ENCODE measurements at regions not wholly inside any gene's neighbourhood (a gene's known extent, or its start where the extent isn't known, plus 50 kb on each side); places are given as distances from the start of the nearest gene placed in this dataset.
A peak's percentile ranks its signal among the peaks of the same experiment; 100 is the strongest.
"Not testable (repeated sequence)": the region's sequence is repeated elsewhere in the genome, so short reads cannot be mapped to it uniquely, and the experiment has no call there.

DNA sequence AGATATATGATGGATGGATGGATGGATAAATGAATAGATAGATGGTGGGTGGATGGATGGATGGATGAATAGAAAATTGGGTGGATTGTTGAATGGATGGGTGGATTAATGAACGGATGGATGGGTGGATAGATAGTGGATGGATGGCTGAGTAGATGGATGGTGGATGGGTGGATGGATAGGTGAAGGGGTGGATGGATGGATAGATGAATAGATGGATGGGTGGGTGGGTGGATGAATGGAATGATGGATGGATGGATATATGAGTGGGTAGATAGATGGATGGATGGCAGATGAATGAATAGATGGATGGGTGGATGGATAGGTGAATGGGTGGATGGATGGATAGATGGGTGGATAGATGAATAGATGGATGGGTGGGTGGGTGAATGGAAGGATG is 80.7 kb upstream of the NEDD9 start:
- H3K36me3 ChIP-seq: no peaks in the 10 kb centered on the region
- H3K4me3 ChIP-seq (ENCODE audit: low read depth, low read length): no peak overlapping the region
- no peak overlapping the region for H3K27ac ChIP-seq
- TF ChIP-seq, protein P1, sequence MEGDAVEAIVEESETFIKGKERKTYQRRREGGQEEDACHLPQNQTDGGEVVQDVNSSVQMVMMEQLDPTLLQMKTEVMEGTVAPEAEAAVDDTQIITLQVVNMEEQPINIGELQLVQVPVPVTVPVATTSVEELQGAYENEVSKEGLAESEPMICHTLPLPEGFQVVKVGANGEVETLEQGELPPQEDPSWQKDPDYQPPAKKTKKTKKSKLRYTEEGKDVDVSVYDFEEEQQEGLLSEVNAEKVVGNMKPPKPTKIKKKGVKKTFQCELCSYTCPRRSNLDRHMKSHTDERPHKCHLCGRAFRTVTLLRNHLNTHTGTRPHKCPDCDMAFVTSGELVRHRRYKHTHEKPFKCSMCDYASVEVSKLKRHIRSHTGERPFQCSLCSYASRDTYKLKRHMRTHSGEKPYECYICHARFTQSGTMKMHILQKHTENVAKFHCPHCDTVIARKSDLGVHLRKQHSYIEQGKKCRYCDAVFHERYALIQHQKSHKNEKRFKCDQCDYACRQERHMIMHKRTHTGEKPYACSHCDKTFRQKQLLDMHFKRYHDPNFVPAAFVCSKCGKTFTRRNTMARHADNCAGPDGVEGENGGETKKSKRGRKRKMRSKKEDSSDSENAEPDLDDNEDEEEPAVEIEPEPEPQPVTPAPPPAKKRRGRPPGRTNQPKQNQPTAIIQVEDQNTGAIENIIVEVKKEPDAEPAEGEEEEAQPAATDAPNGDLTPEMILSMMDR (IDR thresholded peaks at IDR 0.05; ENCODE audit: low read depth, low read length): no peak
- H3K9me3 ChIP-seq (ENCODE audit: severe bottlenecking): peaks cover 4% of the 10 kb centered on the region
- no peaks in the 10 kb centered on the region for H3K27me3 ChIP-seq (ENCODE audit: insufficient read depth, low read depth, severe bottlenecking)
- DNase-seq: no peak

DNA sequence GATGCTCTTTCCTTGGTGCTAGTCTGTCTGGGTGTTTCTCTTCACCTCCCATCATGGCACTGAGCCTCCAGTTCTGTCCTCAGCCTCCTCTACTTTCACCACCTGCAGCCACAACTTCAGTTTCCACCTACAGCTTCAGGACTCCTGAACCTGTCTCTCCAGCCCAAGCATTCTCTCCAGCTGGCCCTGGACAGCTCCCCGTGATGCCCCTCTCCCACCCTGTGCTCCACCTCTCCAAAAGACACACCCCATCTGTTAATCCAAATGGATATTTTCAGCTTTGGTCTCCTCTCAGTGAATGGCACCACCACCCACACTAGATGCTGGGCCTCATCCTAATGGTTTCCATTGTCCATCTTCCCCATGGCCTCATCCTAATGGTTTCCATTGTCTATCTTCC is 79.5 kb upstream of the NEDD9 start:
- TF ChIP-seq, protein P1 (IDR thresholded peaks at IDR 0.05; ENCODE audit: low read depth, low read length): no peak
- no peak overlapping the region for H3K4me3 ChIP-seq (ENCODE audit: low read depth, low read length)
- H3K36me3 ChIP-seq: no peaks in the 10 kb centered on the region
- DNase-seq: no peak
- no peak overlapping the region for H3K27ac ChIP-seq
- peaks cover 3% of the 10 kb centered on the region for H3K9me3 ChIP-seq (ENCODE audit: severe bottlenecking)
- no peaks in the 10 kb centered on the region for H3K27me3 ChIP-seq (ENCODE audit: insufficient read depth, low read depth, severe bottlenecking)

DNA sequence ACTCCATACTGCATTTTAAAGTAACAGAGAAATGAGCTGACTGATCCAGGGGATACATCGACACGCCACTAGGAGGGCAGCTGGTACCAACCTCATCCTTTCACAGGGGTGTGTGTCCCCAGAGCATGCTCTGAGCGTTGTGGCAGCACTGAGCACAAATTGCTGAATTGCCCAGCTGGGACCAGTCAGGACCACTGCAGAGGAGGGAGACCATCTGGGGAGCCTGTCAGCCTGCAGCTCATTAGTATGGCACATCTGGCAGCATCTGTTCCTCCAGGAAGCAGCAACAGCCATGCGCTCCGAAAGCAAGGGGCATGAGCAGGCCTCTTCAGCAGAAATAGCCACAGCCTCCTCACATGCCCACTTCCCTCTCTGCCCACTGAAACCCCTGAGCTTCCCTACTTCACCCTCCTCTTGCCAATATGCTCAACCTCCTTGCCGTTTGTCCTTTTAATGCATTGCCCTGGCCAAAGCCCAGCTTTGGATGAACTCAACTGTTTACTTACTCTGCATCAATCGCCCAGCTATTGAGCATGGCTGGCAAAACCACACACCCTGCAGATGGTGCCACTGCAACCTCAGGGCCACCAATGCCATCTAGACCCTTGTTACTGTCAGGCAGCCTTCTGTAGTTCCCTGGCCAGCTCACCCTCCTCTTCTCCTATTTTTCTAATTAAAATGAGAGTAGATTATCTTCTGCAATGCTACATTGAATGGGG is 77.6 kb upstream of the NEDD9 start:
- Histone ChIP-seq H3K4me3 (ENCODE audit: low read depth, low read length) (no peak overlapping the region), H3K27me3 (ENCODE audit: insufficient read depth, low read depth, severe bottlenecking) (no peaks in the 10 kb centered on the region), H3K9me3 (ENCODE audit: severe bottlenecking) (no peaks in the 10 kb centered on the region), H3K27ac (no peak overlapping the region), H3K36me3 (no peaks in the 10 kb centered on the region)
- no peak for DNase-seq
- TF ChIP-seq, protein P1 (IDR thresholded peaks at IDR 0.05; ENCODE audit: low read depth, low read length): 0 out of 2 replicates have a peak, but pooled peaks have one; percentile 15

DNA sequence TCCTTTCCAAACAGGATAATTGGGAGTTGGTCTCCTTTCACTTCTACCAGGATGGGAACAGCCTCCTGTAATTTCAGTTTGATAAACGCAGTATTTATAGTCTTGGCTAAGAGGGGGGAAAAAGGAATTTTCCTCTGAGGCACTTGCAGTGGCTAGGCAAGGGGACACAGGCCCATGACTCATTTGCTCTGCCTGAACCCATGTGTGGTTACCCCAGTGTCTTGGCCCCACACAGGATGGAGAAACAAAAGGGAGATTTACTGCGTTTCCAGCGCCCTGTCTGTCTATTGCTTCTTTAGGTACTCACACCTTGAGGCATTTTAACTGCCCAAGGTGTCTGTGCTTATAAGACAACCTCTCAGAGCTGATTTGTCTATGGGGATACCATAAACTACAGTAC is 74.8 kb upstream of the NEDD9 start:
- H3K4me3 ChIP-seq (ENCODE audit: low read depth, low read length): no peak overlapping the region
- no peak overlapping the region for H3K27ac ChIP-seq
- H3K9me3 ChIP-seq (ENCODE audit: severe bottlenecking): no peaks in the 10 kb centered on the region
- no peak for DNase-seq
- no peaks in the 10 kb centered on the region for H3K36me3 ChIP-seq
- TF ChIP-seq, protein P1 (IDR thresholded peaks at IDR 0.05; ENCODE audit: low read depth, low read length): no peak
- H3K27me3 ChIP-seq (ENCODE audit: insufficient read depth, low read depth, severe bottlenecking): no peaks in the 10 kb centered on the region

DNA sequence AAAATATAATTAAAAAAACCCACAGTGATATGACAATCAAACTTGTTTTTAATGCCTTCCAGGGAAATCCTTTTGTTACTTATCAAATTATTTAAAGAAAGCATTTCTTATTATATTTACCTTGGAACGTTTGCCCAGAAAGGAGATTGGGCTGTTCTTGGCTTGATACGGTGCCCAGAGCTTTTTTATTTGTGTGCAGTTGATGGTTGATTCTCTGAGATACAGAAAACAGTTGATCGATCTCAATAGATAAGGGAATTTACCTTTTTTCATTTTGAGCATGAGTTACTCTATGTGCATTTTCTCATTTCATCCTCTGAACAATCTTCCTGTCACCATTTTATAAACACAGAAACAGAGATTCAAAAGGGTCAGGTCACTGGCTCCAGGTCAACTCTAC is 72.5 kb upstream of the NEDD9 start:
- no peaks in the 10 kb centered on the region for H3K36me3 ChIP-seq
- H3K27me3 ChIP-seq (ENCODE audit: insufficient read depth, low read depth, severe bottlenecking): no peaks in the 10 kb centered on the region
- H3K27ac ChIP-seq: no peak overlapping the region
- TF ChIP-seq, protein P1 (IDR thresholded peaks at IDR 0.05; ENCODE audit: low read depth, low read length): no peak
- H3K9me3 ChIP-seq (ENCODE audit: severe bottlenecking): no peaks in the 10 kb centered on the region
- H3K4me3 ChIP-seq (ENCODE audit: low read depth, low read length): no peak overlapping the region
- DNase-seq: no peak

DNA sequence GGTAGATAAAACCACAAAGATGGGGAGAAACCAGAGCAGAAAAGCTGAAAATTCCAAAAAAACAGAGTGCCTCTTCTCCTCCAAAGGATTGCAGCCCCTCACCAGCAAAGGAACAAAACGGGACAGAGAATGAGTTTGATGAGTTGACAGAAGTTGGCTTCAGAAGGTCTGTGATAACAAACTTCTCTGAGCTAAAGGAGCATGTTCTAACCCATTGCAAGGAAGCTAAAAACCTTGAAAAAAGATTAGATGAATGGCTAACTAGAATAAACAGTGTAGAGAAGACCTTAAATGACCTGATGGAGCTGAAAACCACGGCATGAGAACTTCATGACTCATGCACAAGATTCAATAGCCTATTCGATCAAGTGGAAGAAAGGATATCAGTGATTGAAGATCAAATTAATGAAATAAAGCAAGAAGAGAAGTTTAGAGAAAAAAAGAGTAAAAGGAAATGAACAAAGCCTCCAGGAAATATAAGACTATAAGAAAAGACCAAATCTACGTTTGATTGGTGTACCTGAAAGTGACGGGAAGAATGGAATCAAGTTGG is 67.5 kb upstream of the NEDD9 start:
- H3K4me3 ChIP-seq (ENCODE audit: low read depth, low read length); H3K27me3 ChIP-seq (ENCODE audit: insufficient read depth, low read depth, severe bottlenecking); H3K9me3 ChIP-seq (ENCODE audit: severe bottlenecking); H3K36me3 ChIP-seq; DNase-seq; H3K27ac ChIP-seq: not testable (repeated sequence)

DNA sequence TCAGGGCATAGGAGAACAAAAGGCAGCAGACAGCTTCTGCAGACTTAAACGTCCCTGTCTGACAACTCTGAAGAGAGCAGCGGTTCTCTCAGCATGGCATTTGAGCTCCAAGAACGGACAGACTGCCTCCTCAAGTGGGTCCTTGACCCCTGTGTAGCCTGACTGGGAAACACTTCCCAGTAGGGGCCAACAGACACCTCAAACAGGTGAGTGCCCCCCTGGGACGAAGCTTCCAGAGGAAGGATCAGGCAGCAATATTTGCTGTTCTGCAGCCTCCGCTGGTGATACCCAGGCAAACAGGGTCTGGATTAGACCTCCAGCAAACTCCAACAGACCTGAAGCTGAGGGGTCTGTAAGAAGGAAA is 66.9 kb upstream of the NEDD9 start:
- not testable (repeated sequence) for H3K9me3 ChIP-seq (ENCODE audit: severe bottlenecking); DNase-seq; H3K27me3 ChIP-seq (ENCODE audit: insufficient read depth, low read depth, severe bottlenecking); H3K27ac ChIP-seq; H3K36me3 ChIP-seq; H3K4me3 ChIP-seq (ENCODE audit: low read depth, low read length)
